Activated T-helper 2 cell treated with anti-CD3 and anti-CD28 coated beads, Interferon-gamma antibody, Interleukin-2, Interleukin-4, amounts not matched to agents 10 μg/mL and 5 μg/mL and 100 μg/mL, durations not matched to agents 14 hours and 24 hours and 36 hours (primary cell): ENCODE measurements at regions not wholly inside any gene's neighbourhood (a gene's known extent, or its start where the extent isn't known, plus 50 kb on each side); places are given as distances from the start of the nearest gene placed in this dataset.
"Not testable (repeated sequence)": the region's sequence is repeated elsewhere in the genome, so short reads cannot be mapped to it uniquely, and the experiment has no call there.

Experiments
- DNase-seq: peaks from one replicate; pipeline ENCODE4 v3.0.0; 2021; ENCODE audit warnings: low spot score
- H3K27ac Mint-ChIP-seq: one replicate; pipeline ENCODE4 v1.8.0; 2021; ENCODE audit warnings: mixed read lengths
- H3K27me3 Mint-ChIP-seq: one replicate; pipeline ENCODE4 v1.8.0; 2021; ENCODE audit warnings: low read depth, mixed read lengths
- H3K36me3 Mint-ChIP-seq: one replicate; pipeline ENCODE4 v1.8.0; 2021; ENCODE audit warnings: low read depth, mixed read lengths
- H3K4me1 Mint-ChIP-seq: one replicate; pipeline ENCODE4 v1.8.0; 2021; ENCODE audit warnings: low read depth, mixed read lengths
- H3K4me3 Mint-ChIP-seq: one replicate; pipeline ENCODE4 v1.8.0; 2021; ENCODE audit warnings: low read depth, mild to moderate bottlenecking, moderate library complexity, mixed read lengths
- H3K9me3 Mint-ChIP-seq: one replicate; pipeline ENCODE4 v1.8.0; 2021; ENCODE audit warnings: mixed read lengths
- intact Hi-C: fragments of 100-400 bp; cut with micrococcal nuclease; formaldehyde crosslinking; loops from one replicate; pipeline ENCODE4 v1.15.1; 2023

- Mint-ChIP-seq H3K9me3 (peaks cover 3% of the 10 kb centered on the region), H3K27ac (no peak overlapping the region), H3K27me3 (peaks cover 18% of the 10 kb centered on the region), H3K36me3 (no peaks in the 10 kb centered on the region), H3K4me1 (no peaks in the 10 kb centered on the region), H3K4me3 (no peak overlapping the region)
- intact Hi-C loops = no loop called here
- DNase-seq = no peak
These were observed 106.7 kb upstream of the CST7 start for GRCh38 chr20:24842274-24842917.

GRCh38 chr20:24842918-24843715, 106.0 kb upstream of the CST7 start:
- H3K27me3 Mint-ChIP-seq = peaks cover 18% of the 10 kb centered on the region
- intact Hi-C loops = no loop called here
- H3K9me3 Mint-ChIP-seq = peaks cover 8% of the 10 kb centered on the region
- H3K4me1 Mint-ChIP-seq = no peaks in the 10 kb centered on the region
- no peak overlapping the region for H3K4me3 Mint-ChIP-seq
- H3K27ac Mint-ChIP-seq = no peak overlapping the region
- DNase-seq = no peak
- H3K36me3 Mint-ChIP-seq = no peaks in the 10 kb centered on the region

- no peak overlapping the region for H3K4me3 Mint-ChIP-seq
- intact Hi-C loops = no loop called here
- DNase-seq = no peak
- H3K27ac Mint-ChIP-seq = no peak overlapping the region
- no peaks in the 10 kb centered on the region for H3K4me1 Mint-ChIP-seq
- peaks cover 6% of the 10 kb centered on the region for H3K27me3 Mint-ChIP-seq
- H3K36me3 Mint-ChIP-seq = no peaks in the 10 kb centered on the region
- H3K9me3 Mint-ChIP-seq = peaks cover 10% of the 10 kb centered on the region
These were observed 98.9 kb upstream of the CST7 start for GRCh38 chr20:24850176-24850575.

GRCh38 chr20:24851346-24852019, 97.6 kb upstream of the CST7 start:
- H3K4me3 Mint-ChIP-seq = no peak overlapping the region
- H3K36me3 Mint-ChIP-seq = no peaks in the 10 kb centered on the region
- peaks cover 10% of the 10 kb centered on the region for H3K9me3 Mint-ChIP-seq
- H3K27me3 Mint-ChIP-seq = peaks cover 4% of the 10 kb centered on the region
- no peak overlapping the region for H3K27ac Mint-ChIP-seq
- H3K4me1 Mint-ChIP-seq = peaks cover under 1% of the 10 kb centered on the region
- intact Hi-C loops = no loop called here
- no peak for DNase-seq

GRCh38 chr20:24853916-24854315, 95.2 kb upstream of the CST7 start:
- intact Hi-C loops = no loop called here
- Mint-ChIP-seq H3K27ac (no peak overlapping the region), H3K27me3 (peaks cover 4% of the 10 kb centered on the region), H3K4me1 (peaks cover 11% of the 10 kb centered on the region), H3K9me3 (no peaks in the 10 kb centered on the region), H3K36me3 (no peaks in the 10 kb centered on the region), H3K4me3 (no peak overlapping the region)
- DNase-seq = no peak

GRCh38 chr20:24855848-24856247, 93.2 kb upstream of the CST7 start:
- H3K36me3 Mint-ChIP-seq = no peaks in the 10 kb centered on the region
- H3K4me1 Mint-ChIP-seq = peaks cover 15% of the 10 kb centered on the region
- peaks cover 2% of the 10 kb centered on the region for H3K27me3 Mint-ChIP-seq
- DNase-seq = no peak
- no peak overlapping the region for H3K27ac Mint-ChIP-seq
- intact Hi-C loops = no loop called here
- H3K9me3 Mint-ChIP-seq = no peaks in the 10 kb centered on the region
- no peak overlapping the region for H3K4me3 Mint-ChIP-seq

- H3K27ac Mint-ChIP-seq, H3K36me3 Mint-ChIP-seq, H3K27me3 Mint-ChIP-seq, DNase-seq, H3K9me3 Mint-ChIP-seq, intact Hi-C loops, H3K4me3 Mint-ChIP-seq: not testable (repeated sequence)
- peaks cover 15% of the 10 kb centered on the region for H3K4me1 Mint-ChIP-seq
These were observed 90.6 kb upstream of the CST7 start for GRCh38 chr20:24858500-24858899.

GRCh38 chr20:24859539-24859938, 89.5 kb upstream of the CST7 start:
- H3K27ac Mint-ChIP-seq = no peak overlapping the region
- H3K4me1 Mint-ChIP-seq = peaks cover 15% of the 10 kb centered on the region
- DNase-seq = no peak
- peaks cover 15% of the 10 kb centered on the region for H3K9me3 Mint-ChIP-seq
- H3K4me3 Mint-ChIP-seq = no peak overlapping the region
- intact Hi-C loops = no loop called here
- no peaks in the 10 kb centered on the region for H3K36me3 Mint-ChIP-seq
- H3K27me3 Mint-ChIP-seq = peaks cover 2% of the 10 kb centered on the region

GRCh38 chr20:24862186-24862585, 86.9 kb upstream of the CST7 start:
- Mint-ChIP-seq H3K4me1 (peaks cover 10% of the 10 kb centered on the region), H3K4me3 (no peak overlapping the region), H3K27ac (no peak overlapping the region), H3K36me3 (no peaks in the 10 kb centered on the region), H3K9me3 (peaks cover 26% of the 10 kb centered on the region), H3K27me3 (peaks cover 2% of the 10 kb centered on the region)
- intact Hi-C loops = no loop called here
- no peak for DNase-seq

- DNase-seq = no peak
- no peak overlapping the region for H3K4me3 Mint-ChIP-seq
- intact Hi-C loops = no loop called here
- peaks cover 2% of the 10 kb centered on the region for H3K27me3 Mint-ChIP-seq
- H3K4me1 Mint-ChIP-seq = peaks cover 10% of the 10 kb centered on the region
- no peaks in the 10 kb centered on the region for H3K36me3 Mint-ChIP-seq
- H3K9me3 Mint-ChIP-seq = peaks cover 26% of the 10 kb centered on the region
- no peak overlapping the region for H3K27ac Mint-ChIP-seq
These were observed 86.5 kb upstream of the CST7 start for GRCh38 chr20:24862606-24863005.

GRCh38 chr20:24863356-24863755, 85.7 kb upstream of the CST7 start:
- H3K36me3 Mint-ChIP-seq = no peaks in the 10 kb centered on the region
- intact Hi-C loops = no loop called here
- no peak overlapping the region for H3K27ac Mint-ChIP-seq
- H3K9me3 Mint-ChIP-seq = peaks cover 26% of the 10 kb centered on the region
- no peak overlapping the region for H3K4me3 Mint-ChIP-seq
- peaks cover 10% of the 10 kb centered on the region for H3K4me1 Mint-ChIP-seq
- peaks cover 2% of the 10 kb centered on the region for H3K27me3 Mint-ChIP-seq
- no peak for DNase-seq

GRCh38 chr20:24866008-24866407, 83.1 kb upstream of the CST7 start:
- peaks cover 26% of the 10 kb centered on the region for H3K9me3 Mint-ChIP-seq
- no peak for DNase-seq
- intact Hi-C loops = no loop called here

GRCh38 chr20:24866742-24867141, 82.3 kb upstream of the CST7 start:
- intact Hi-C loops = no loop called here
- Mint-ChIP-seq H3K27ac (no peak overlapping the region), H3K27me3 (peaks cover 2% of the 10 kb centered on the region), H3K4me1 (no peaks in the 10 kb centered on the region), H3K4me3 (no peak overlapping the region), H3K9me3 (peaks cover 26% of the 10 kb centered on the region), H3K36me3 (no peaks in the 10 kb centered on the region)
- no peak for DNase-seq

More at GRCh38 chr20:24866008-24866407, 83.1 kb upstream of the CST7 start:
- peaks cover 2% of the 10 kb centered on the region for H3K27me3 Mint-ChIP-seq
- H3K36me3 Mint-ChIP-seq = no peaks in the 10 kb centered on the region
- no peak overlapping the region for H3K4me3 Mint-ChIP-seq
- H3K27ac Mint-ChIP-seq = no peak overlapping the region
- H3K4me1 Mint-ChIP-seq = no peaks in the 10 kb centered on the region
